IMR-90 (cell line): ENCODE measurements at regions not wholly inside any gene's neighbourhood (a gene's known extent, or its start where the extent isn't known, plus 50 kb on each side); places are given as distances from the start of the nearest gene placed in this dataset.
A peak's percentile ranks its signal among the peaks of the same experiment; 100 is the strongest.

Experiments
- ATAC-seq: fragments of 200-7000 bp; cut with Tn5 transposase; 2 replicates; pipeline ENCODE4 v1.9.1; 2020; ENCODE audit warnings: low read depth, mild to moderate bottlenecking, moderate library complexity
- BruUV-seq: library from RNA; stranded (reverse); fragments of 400-500 nt; replicated peaks from 2 replicates; lab custom pipeline; 2021; lab: Mats Ljungman, UMichigan
- CTCF ChIA-PET: fragments of 300-600 bp; formaldehyde crosslinking; extraction: SDS; loops from one replicate; lab custom pipeline; 2021; ENCODE audit warnings: antibody characterized with exemption; lab: Yijun Ruan, JAX
- POLR2A ChIA-PET: fragments of 300-600 bp; sonication (Branson Sonifier 250); formaldehyde crosslinking; loops from one replicate; lab custom pipeline; 2022; ENCODE audit warnings: antibody characterized with exemption; ENCODE audit not compliant: unreplicated experiment; lab: Charles Lee
- DNase-seq: peaks from one replicate; pipeline ENCODE4 v3.0.0; 2013
- H2AFZ ChIP-seq: replicated peaks from 2 replicates; pipeline ENCODE3; 2013; ENCODE audit warnings: low read length, mild to moderate bottlenecking; ENCODE audit not compliant: poor library complexity
- H2AK5ac ChIP-seq: 2 replicates; pipeline ENCODE4 v1.6.1; 2013; ENCODE audit warnings: low read depth, low read length, inconsistent platforms
- H2AK9ac ChIP-seq: replicated peaks from 2 replicates; pipeline ENCODE3; 2013; ENCODE audit warnings: mild to moderate bottlenecking, low read depth, low read length, moderate library complexity; ENCODE audit not compliant: poor library complexity
- H2BK120ac ChIP-seq: 2 replicates; pipeline ENCODE4 v1.6.1; 2013; ENCODE audit warnings: low read depth, low read length, inconsistent platforms
- H2BK15ac ChIP-seq: 3 replicates; pipeline ENCODE4 v1.6.1; 2013; ENCODE audit warnings: low read depth, low read length, inconsistent platforms
- H2BK20ac ChIP-seq: 2 replicates; pipeline ENCODE4 v1.6.1; 2013; ENCODE audit warnings: low read depth, mild to moderate bottlenecking, inconsistent platforms, low read length, moderate library complexity
- H2BK5ac ChIP-seq: 2 replicates; pipeline ENCODE4 v1.6.1; 2013; ENCODE audit warnings: mild to moderate bottlenecking, low read depth, low read length, inconsistent platforms; ENCODE audit not compliant: poor library complexity, severe bottlenecking
- H3K14ac ChIP-seq: replicated peaks from 2 replicates; pipeline ENCODE4 v1.6.1; 2013; ENCODE audit warnings: low read depth, low read length, inconsistent platforms
- H3K18ac ChIP-seq: 2 replicates; pipeline ENCODE4 v1.6.1; 2013; ENCODE audit warnings: low read depth, low read length, control low read depth
- H3K23ac ChIP-seq: 2 replicates; pipeline ENCODE4 v1.6.1; 2013; ENCODE audit warnings: low read depth, low read length, inconsistent platforms
- H3K27ac ChIP-seq: 2 replicates; pipeline ENCODE4 v1.5.1; 2013; ENCODE audit warnings: mild to moderate bottlenecking, control low read depth, low read length; ENCODE audit not compliant: insufficient read depth
- H3K27me3 ChIP-seq: 2 replicates; pipeline ENCODE4 v1.6.1; 2013; ENCODE audit warnings: low read length; ENCODE audit not compliant: control insufficient read depth, insufficient read depth
- H3K36me3 ChIP-seq: 2 replicates; pipeline ENCODE4 v1.6.1; 2013; ENCODE audit warnings: low read length, mixed read lengths; ENCODE audit not compliant: control insufficient read depth, insufficient read depth
- H3K4ac ChIP-seq: 2 replicates; pipeline ENCODE4 v1.6.1; 2013; ENCODE audit warnings: low read depth, low read length, inconsistent platforms
- H3K4me1 ChIP-seq: 2 replicates; pipeline ENCODE4 v1.6.1; 2013; ENCODE audit warnings: low read length, mixed read lengths; ENCODE audit not compliant: control insufficient read depth, insufficient read depth
- H3K4me2 ChIP-seq: 2 replicates; pipeline ENCODE4 v1.6.1; 2013; ENCODE audit warnings: low read depth, mild to moderate bottlenecking, control low read depth, low read length, moderate library complexity
- H3K4me3 ChIP-seq: 2 replicates; pipeline ENCODE4 v1.5.1; 2013; ENCODE audit warnings: low read depth, mild to moderate bottlenecking, control low read depth, low read length, moderate library complexity; ENCODE audit not compliant: insufficient read depth
- H3K56ac ChIP-seq: 2 replicates; pipeline ENCODE4 v1.6.1; 2013; ENCODE audit warnings: low read length, inconsistent platforms; ENCODE audit not compliant: insufficient read depth; ENCODE audit errors: extremely low read depth
- H3K79me1 ChIP-seq, 2 experiments: 2 replicates each; pipeline ENCODE4 v1.6.1; 2013; ENCODE audit warnings: low read length in 2 of 2, inconsistent platforms in 1 of 2, low read depth in 1 of 2
- H3K9ac ChIP-seq: 2 replicates; pipeline ENCODE4 v1.6.1; 2013; ENCODE audit warnings: low read depth, low read length, control low read depth
- H3K9me1 ChIP-seq: 2 replicates; pipeline ENCODE4 v1.6.1; 2013; ENCODE audit warnings: low read length, inconsistent platforms; ENCODE audit not compliant: insufficient read depth
- H3K9me3 ChIP-seq: 2 replicates; pipeline ENCODE4 v1.6.1; 2013; ENCODE audit warnings: low read length; ENCODE audit not compliant: control insufficient read depth, insufficient read depth
- H4K20me1 ChIP-seq: 2 replicates; pipeline ENCODE4 v1.6.1; 2013; ENCODE audit warnings: low read length, inconsistent platforms; ENCODE audit not compliant: insufficient read depth
- H4K5ac ChIP-seq: 2 replicates; pipeline ENCODE4 v1.6.1; 2013; ENCODE audit warnings: mild to moderate bottlenecking, low read depth, low read length, control low read depth
- H4K8ac ChIP-seq, 2 experiments: 2 replicates each; pipeline ENCODE4 v1.6.1; 2013; ENCODE audit warnings: low read depth in 2 of 2, low read length in 2 of 2, control low read depth in 1 of 2, inconsistent platforms in 1 of 2
- H4K91ac ChIP-seq: 2 replicates; pipeline ENCODE4 v1.6.1; 2013; ENCODE audit warnings: low read depth, low read length, inconsistent platforms; ENCODE audit not compliant: insufficient read depth
- MAFK ChIP-seq: IDR thresholded peaks from 2 replicates; pipeline ENCODE4 v1.6.1; 2012; ENCODE audit warnings: low read depth, low read length, improper control_type of control experiment
- POLR2A ChIP-seq: IDR thresholded peaks from 2 replicates; pipeline ENCODE4 v1.6.1; 2012; ENCODE audit warnings: mild to moderate bottlenecking, low read depth, low read length
- WGBS, 2 experiments: methylation state at CpG; one replicate each; pipeline versions ENCODE4 v1.1.5 to v1.1.7; 2013; ENCODE audit warnings: missing lambda C conversion rate in 2 of 2; ENCODE audit not compliant: insufficient read length in 1 of 2; ENCODE audit errors: extremely low coverage in 2 of 2; 5-methylcytosine and 5-hydroxymethylcytosine counted together
- dilution Hi-C: fragments of 300-500 bp; cut with HindIII; formaldehyde crosslinking; loops from one replicate; pipeline ENCODE4 v1.14.3; 2018; ENCODE audit warnings: low sequenced_read_pairs; ENCODE audit not compliant: unreplicated experiment
- in situ Hi-C: fragments of 300-500 bp; cut with MboI; formaldehyde crosslinking; loops from 3 replicates; pipeline ENCODE4 v1.14.3; 2019; ENCODE audit warnings: low sequenced_read_pairs, inconsistent platforms, mixed read lengths
- intact Hi-C: fragments of 100-400 bp; cut with micrococcal nuclease; formaldehyde crosslinking; loops from 2 replicates; pipeline ENCODE4 v1.10.0; 2022

DNA sequence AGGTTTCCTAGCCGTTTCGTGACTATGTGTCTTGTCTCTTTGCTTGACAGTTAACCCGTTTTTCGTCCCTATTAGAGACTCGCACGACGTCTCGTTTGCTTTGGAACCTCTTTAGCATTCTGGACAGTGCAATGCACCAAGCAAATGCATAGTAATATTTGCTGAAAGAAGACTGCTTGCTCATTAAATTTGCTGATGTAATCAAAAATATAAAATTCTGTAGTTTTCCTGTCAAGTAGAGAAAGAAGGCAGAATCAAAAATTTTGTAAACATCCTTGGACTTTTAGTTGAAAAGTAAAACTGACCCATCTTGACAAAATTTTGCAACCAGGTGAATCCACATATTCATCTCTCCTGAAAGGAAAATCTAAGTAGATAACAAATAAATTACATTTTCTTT lies 106.9 kb upstream of the RAPGEF2 start:
- no peak overlapping the region for H2BK15ac ChIP-seq
- H3K56ac ChIP-seq = no peak overlapping the region
- no peak overlapping the region for H2BK5ac ChIP-seq
- no peak overlapping the region for H3K4ac ChIP-seq
- no peak for ATAC-seq
- H3K27me3 ChIP-seq = peaks cover 4% of the 10 kb centered on the region; the same call in 1 of the 2 replicates
- CTCF ChIA-PET = no interaction called here
- intact Hi-C loops = loop anchor here (2.0 to 5.0 kb wide), 3 partner anchors 64 to 179 kb away; no protein-coding TSS in a partner anchor
- no peak overlapping the region for H3K9ac ChIP-seq
- H2AK5ac ChIP-seq = no peak overlapping the region
- no peak overlapping the region for H3K27ac ChIP-seq
- no peaks in the 10 kb centered on the region for H3K9me3 ChIP-seq
- H2BK120ac ChIP-seq = no peak overlapping the region
- no peak overlapping the region for H4K5ac ChIP-seq
- H3K4me1 ChIP-seq = peaks cover 2% of the 10 kb centered on the region
- TF ChIP-seq POLR2A = no peak
- peak; percentile 99 for TF ChIP-seq MAFK
- H3K14ac ChIP-seq = no peak overlapping the region
- H4K20me1 ChIP-seq = 0 out of 2 replicates have a peak, but pooled peaks cover 2% of the 10 kb centered on the region
- no TSS peak for BruUV-seq
- dilution Hi-C loops = no loop called here
- no peak overlapping the region for H3K4me3 ChIP-seq
- H4K8ac ChIP-seq = no peak overlapping the region
- no peak overlapping the region for H3K18ac ChIP-seq
- H3K23ac ChIP-seq = no peak overlapping the region
- no peaks in the 10 kb centered on the region for H3K9me1 ChIP-seq
- H2AFZ ChIP-seq = no peak overlapping the region
- no peaks in the 10 kb centered on the region for H3K36me3 ChIP-seq
- WGBS, 2 experiments = no CpG with 5 or more reads among the region's 8 CpGs
- H4K91ac ChIP-seq = no peak overlapping the region
- no peak overlapping the region for H2BK20ac ChIP-seq
- no peak for DNase-seq
- in situ Hi-C loops = no loop called here
- no peaks in the 10 kb centered on the region for H3K79me1 ChIP-seq
- H3K4me2 ChIP-seq = no peak overlapping the region
- POLR2A ChIA-PET = no interaction called here
- no peak overlapping the region for H2AK9ac ChIP-seq
